ENCODE measurements at regions not wholly inside any gene's neighbourhood (a gene's known extent, or its start where the extent isn't known, plus 50 kb on each side); places are given as distances from the start of the nearest gene placed in this dataset.

GRCh38 chr1:82786883-82787282 is 986.1 kb downstream of the ADGRL2 start:
- ChIA-PET CTCF (no interaction called here), POLR2A (no interaction called here)
- Mint-ChIP-seq H3K36me3 (peaks cover 29% of the 10 kb centered on the region), H3K4me1 (peaks cover 4% of the 10 kb centered on the region), H3K9me3 (peaks cover 35% of the 10 kb centered on the region), H3K27me3 (ENCODE audit: low read depth) (no peaks in the 10 kb centered on the region), H3K4me3 (no peak overlapping the region), H3K27ac (no peak overlapping the region)
- DNase-seq (ENCODE audit: low spot score) = no peak
- TF ChIP-seq ATF6 (CRISPR knock-in tag; IDR thresholded peaks at IDR 0.05) (no peak), FOXP1 (CRISPR knock-in tag; IDR thresholded peaks at IDR 0.05; ENCODE audit: borderline replicate concordance) (no peak), GABPB1 (CRISPR knock-in tag; IDR thresholded peaks at IDR 0.05) (no peak), SOX15 (CRISPR knock-in tag; IDR thresholded peaks at IDR 0.05) (no peak), MLX (CRISPR knock-in tag; IDR thresholded peaks at IDR 0.05) (no peak), PRRX2 (CRISPR knock-in tag; IDR thresholded peaks at IDR 0.05) (no peak), CREB1 (CRISPR knock-in tag; IDR thresholded peaks at IDR 0.05) (no peak), ZNF138 (CRISPR knock-in tag; conservative IDR thresholded peaks at IDR 0.05) (no peak), AR (CRISPR knock-in tag; IDR thresholded peaks at IDR 0.05) (no peak)
- no peak for ATAC-seq

- no peak overlapping the region for H3K4me3 Mint-ChIP-seq
- H3K4me1 Mint-ChIP-seq = 0 out of 2 replicates have a peak, but pooled peaks cover 2% of the 10 kb centered on the region
- POLR2A ChIA-PET = no interaction called here
- ATAC-seq (no peak), DNase-seq (ENCODE audit: low spot score) (no peak)
- H3K9me3 Mint-ChIP-seq = peaks cover 33% of the 10 kb centered on the region
- no peaks in the 10 kb centered on the region for H3K27me3 Mint-ChIP-seq (ENCODE audit: low read depth)
- no peak overlapping the region for H3K27ac Mint-ChIP-seq
- CTCF ChIA-PET = no interaction called here
- H3K36me3 Mint-ChIP-seq = peaks cover 23% of the 10 kb centered on the region
- TF ChIP-seq ZNF138 (CRISPR knock-in tag; conservative IDR thresholded peaks at IDR 0.05) = no peak
- no peak for TF ChIP-seq HMGA2 (CRISPR knock-in tag; IDR thresholded peaks at IDR 0.05)
- no peak for TF ChIP-seq NFYB (CRISPR knock-in tag; conservative IDR thresholded peaks at IDR 0.05; ENCODE audit: low read depth)
- TF ChIP-seq NR2C2 (CRISPR knock-in tag; IDR thresholded peaks at IDR 0.05) = no peak
- no peak for TF ChIP-seq E2F1 (CRISPR knock-in tag; IDR thresholded peaks at IDR 0.05)
- no peak for TF ChIP-seq OVOL2 (CRISPR knock-in tag; IDR thresholded peaks at IDR 0.05; ENCODE audit: borderline replicate concordance)
- no peak for TF ChIP-seq CREM (CRISPR knock-in tag; IDR thresholded peaks at IDR 0.05)
- TF ChIP-seq USF2 (CRISPR knock-in tag; IDR thresholded peaks at IDR 0.05) = no peak
- TF ChIP-seq PRDM15 (CRISPR knock-in tag; IDR thresholded peaks at IDR 0.05) = no peak
- no peak for TF ChIP-seq PRRX2 (CRISPR knock-in tag; IDR thresholded peaks at IDR 0.05)
- TF ChIP-seq ZBTB43 (CRISPR knock-in tag; IDR thresholded peaks at IDR 0.05) = no peak
- no peak for TF ChIP-seq CBFB (CRISPR knock-in tag; IDR thresholded peaks at IDR 0.05; ENCODE audit: low read depth)
Observed at GRCh38 chr1:82785268-82785790, 984.6 kb downstream of the ADGRL2 start.
